ENCODE measurements at regions not wholly inside any gene's neighbourhood (a gene's known extent, or its start where the extent isn't known, plus 50 kb on each side); places are given as distances from the start of the nearest gene placed in this dataset.

DNA sequence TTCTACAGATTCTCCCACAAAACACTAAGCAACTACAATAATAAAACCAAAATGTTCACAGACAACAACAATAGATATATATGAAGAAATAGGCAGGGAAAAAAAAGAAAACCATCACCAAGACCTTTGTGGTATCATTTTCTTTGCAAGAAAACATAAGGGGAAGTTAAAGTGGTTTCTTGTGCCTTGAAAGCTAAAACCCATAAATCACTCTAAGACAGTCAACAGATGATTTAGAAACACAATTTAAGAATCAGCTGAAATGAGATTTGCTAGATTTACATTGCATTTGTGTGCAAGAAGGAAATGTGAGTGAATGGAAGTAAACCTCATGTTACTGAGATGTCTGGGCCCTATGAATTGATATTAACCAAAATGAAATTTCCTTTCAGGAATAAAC lies 1265.4 kb upstream of the GJE1 start:
- no peak overlapping the region for H3K4me3 Mint-ChIP-seq
- H3K36me3 Mint-ChIP-seq, result no peaks in the 10 kb centered on the region
- H3K27ac Mint-ChIP-seq, result no peak overlapping the region
- H3K27me3 Mint-ChIP-seq, result peaks cover 3% of the 10 kb centered on the region
- H3K9me3 Mint-ChIP-seq (ENCODE audit: low read depth), result no peaks in the 10 kb centered on the region
- H3K4me1 Mint-ChIP-seq (ENCODE audit: low read depth), result no peaks in the 10 kb centered on the region

GRCh38 chr6:140858381-140858971 lies 1274.2 kb upstream of the GJE1 start:
- no peak overlapping the region for H3K27ac Mint-ChIP-seq
- no peaks in the 10 kb centered on the region for H3K9me3 Mint-ChIP-seq (ENCODE audit: low read depth)
- H3K36me3 Mint-ChIP-seq, result no peaks in the 10 kb centered on the region
- no peak overlapping the region for H3K4me3 Mint-ChIP-seq
- H3K4me1 Mint-ChIP-seq (ENCODE audit: low read depth), result no peaks in the 10 kb centered on the region
- no peaks in the 10 kb centered on the region for H3K27me3 Mint-ChIP-seq

DNA sequence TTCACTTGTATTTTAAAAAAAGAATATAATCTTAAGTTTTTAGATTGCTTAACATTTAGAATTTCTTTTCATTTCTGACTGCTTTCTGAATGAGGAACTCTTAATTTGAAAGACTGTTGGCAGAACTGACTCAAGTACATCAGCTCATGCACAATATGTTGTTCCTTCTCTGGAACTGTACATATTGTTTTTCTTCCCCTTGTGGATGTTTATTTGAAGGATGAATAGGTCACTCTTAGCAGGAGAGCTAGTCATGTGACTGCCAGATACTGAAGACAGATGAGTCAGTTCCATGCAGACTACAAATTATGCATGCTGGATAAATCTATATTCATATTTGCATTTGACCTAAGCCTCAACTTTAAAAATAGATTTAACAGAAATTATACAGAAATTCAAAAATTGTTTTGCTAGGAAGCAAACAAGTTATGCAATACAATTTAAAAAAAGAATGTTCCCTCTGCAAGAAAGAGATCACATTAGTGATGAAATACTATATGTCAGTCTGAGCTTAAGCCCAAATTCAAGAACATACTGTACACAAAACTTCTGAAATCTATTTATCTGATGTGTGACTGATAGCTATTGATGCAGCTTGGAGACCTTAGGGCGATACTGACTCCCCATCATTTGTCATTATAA lies 1274.9 kb upstream of the GJE1 start:
- Mint-ChIP-seq H3K9me3 (ENCODE audit: low read depth) (no peaks in the 10 kb centered on the region), H3K4me1 (ENCODE audit: low read depth) (no peaks in the 10 kb centered on the region), H3K27me3 (no peaks in the 10 kb centered on the region), H3K36me3 (no peaks in the 10 kb centered on the region), H3K4me3 (no peak overlapping the region), H3K27ac (no peak overlapping the region)

DNA sequence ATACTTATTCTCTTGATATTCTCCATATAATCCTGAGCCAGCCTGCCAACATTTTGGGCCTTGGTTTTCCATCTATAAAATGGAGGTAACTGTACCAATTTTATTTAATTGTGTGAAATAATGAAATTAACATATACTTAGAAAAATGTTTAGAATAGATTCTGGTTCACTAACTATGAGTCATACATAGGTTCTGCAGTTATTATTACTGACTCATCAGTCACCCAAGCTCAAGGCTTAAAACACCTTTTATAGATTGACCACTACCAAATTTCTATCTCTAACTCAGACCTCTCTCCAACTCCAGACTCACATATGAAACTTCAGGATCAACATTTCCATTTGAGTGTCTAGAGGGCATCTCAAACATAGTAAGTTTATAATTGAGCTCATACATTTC lies 1277.2 kb upstream of the GJE1 start:
- H3K27me3 Mint-ChIP-seq, result no peaks in the 10 kb centered on the region
- H3K4me1 Mint-ChIP-seq (ENCODE audit: low read depth), result no peaks in the 10 kb centered on the region
- H3K36me3 Mint-ChIP-seq, result no peaks in the 10 kb centered on the region
- H3K9me3 Mint-ChIP-seq (ENCODE audit: low read depth), result no peaks in the 10 kb centered on the region
- H3K4me3 Mint-ChIP-seq, result no peak overlapping the region
- H3K27ac Mint-ChIP-seq, result no peak overlapping the region

DNA sequence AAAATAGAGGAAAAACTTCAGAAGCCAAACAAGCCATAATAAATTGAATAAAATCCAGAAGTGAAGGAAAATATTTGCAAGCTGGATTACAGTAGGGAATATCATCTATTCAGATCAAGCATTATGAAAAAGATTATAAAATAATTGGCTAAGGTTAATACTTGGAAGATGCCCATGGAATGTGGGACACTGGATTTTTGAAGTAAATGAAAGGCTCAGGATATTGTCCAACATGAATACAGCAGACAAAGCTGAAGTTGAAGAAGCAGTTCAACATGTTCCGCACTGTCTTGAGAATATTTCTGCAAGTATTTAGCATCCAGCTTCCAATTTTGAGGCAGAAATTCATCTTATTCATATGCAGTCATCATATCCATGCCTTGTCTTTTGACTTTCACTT lies 1278.4 kb upstream of the GJE1 start:
- Mint-ChIP-seq H3K27ac (no peak overlapping the region), H3K4me1 (ENCODE audit: low read depth) (no peaks in the 10 kb centered on the region), H3K27me3 (no peaks in the 10 kb centered on the region), H3K9me3 (ENCODE audit: low read depth) (no peaks in the 10 kb centered on the region), H3K4me3 (no peak overlapping the region), H3K36me3 (no peaks in the 10 kb centered on the region)

GRCh38 chr6:140850438-140850837 lies 1282.3 kb upstream of the GJE1 start:
- Mint-ChIP-seq H3K27ac (no peak overlapping the region), H3K9me3 (ENCODE audit: low read depth) (no peaks in the 10 kb centered on the region), H3K27me3 (no peaks in the 10 kb centered on the region), H3K36me3 (no peaks in the 10 kb centered on the region), H3K4me3 (no peak overlapping the region), H3K4me1 (ENCODE audit: low read depth) (no peaks in the 10 kb centered on the region)

DNA sequence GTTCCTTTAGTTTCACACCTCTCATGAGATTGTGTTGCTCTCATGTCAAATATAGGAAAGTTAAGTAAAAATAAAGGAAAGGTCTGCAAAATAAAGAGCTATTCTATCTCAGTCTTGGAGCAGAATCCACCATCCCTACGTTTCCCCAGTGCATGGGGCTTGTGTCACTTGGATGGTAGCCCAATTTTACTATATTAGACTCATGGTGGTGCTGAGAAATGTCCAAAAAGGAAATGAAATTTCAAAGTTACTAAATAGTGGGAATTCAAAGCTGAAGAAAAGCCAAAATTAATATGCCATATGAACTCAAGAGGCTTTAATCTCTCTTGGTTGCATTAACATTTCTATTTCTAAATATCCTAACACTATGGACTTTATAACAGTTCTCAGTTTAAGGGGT lies 1283.3 kb upstream of the GJE1 start:
- H3K27ac Mint-ChIP-seq, result no peak overlapping the region
- H3K9me3 Mint-ChIP-seq (ENCODE audit: low read depth), result no peaks in the 10 kb centered on the region
- H3K27me3 Mint-ChIP-seq, result no peaks in the 10 kb centered on the region
- no peaks in the 10 kb centered on the region for H3K36me3 Mint-ChIP-seq
- no peaks in the 10 kb centered on the region for H3K4me1 Mint-ChIP-seq (ENCODE audit: low read depth)
- H3K4me3 Mint-ChIP-seq, result no peak overlapping the region

DNA sequence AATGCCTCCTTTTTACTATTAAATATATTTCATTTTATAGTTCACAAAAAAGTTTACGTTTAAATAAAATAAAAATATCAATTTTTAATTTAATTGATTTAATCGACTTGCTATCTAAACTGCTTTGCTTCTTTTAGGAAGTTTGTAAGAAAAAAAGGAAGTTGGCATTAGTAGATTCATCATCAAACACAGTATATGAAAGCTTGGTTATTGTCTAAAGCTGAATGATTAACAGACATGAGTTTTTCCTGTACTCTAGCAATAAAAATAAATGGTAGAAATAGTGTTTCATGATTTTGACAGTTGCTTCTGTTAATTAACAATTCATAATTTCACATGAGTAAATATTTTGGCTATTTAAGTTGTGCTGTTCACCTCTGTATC lies 1285.5 kb upstream of the GJE1 start:
- H3K4me1 Mint-ChIP-seq (ENCODE audit: low read depth), result no peaks in the 10 kb centered on the region
- H3K27me3 Mint-ChIP-seq, result no peaks in the 10 kb centered on the region
- no peak overlapping the region for H3K4me3 Mint-ChIP-seq
- H3K9me3 Mint-ChIP-seq (ENCODE audit: low read depth), result no peaks in the 10 kb centered on the region
- no peaks in the 10 kb centered on the region for H3K36me3 Mint-ChIP-seq
- no peak overlapping the region for H3K27ac Mint-ChIP-seq

DNA sequence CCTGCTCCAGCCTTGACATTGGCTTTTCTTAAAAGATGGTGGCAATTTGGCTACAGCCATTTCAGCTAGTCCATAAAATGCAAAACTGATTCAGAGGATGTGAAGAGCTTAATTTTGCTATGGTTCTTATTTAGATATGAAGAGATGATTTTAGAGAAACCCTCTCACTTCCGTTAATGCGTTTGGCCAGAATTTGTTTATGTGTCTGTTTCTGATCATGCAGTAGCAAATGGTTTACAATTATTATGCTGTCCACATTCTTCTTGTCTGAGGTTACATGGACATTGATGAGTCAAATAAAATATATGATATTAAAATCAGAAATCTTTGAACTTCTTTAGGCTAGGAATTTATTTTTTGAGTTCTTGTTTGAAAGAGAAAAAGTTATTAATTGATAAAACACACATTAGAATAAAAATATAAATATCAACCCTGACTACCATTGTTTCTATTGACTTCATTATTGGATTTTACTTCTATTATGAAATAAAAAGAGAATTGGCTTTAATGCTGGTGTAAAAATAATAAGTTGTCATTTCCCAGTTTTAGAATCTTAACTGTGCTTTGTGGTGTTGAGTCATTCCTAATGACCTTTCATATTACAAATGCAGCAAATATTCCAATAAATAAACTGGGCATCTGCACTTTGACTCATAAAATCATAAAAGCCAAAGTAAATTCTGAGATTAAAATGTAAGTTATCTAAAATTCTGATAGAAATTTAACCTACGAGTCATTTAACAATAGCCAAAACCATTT lies 1286.0 kb upstream of the GJE1 start:
- Mint-ChIP-seq H3K36me3 (no peaks in the 10 kb centered on the region), H3K4me3 (no peak overlapping the region), H3K9me3 (ENCODE audit: low read depth) (no peaks in the 10 kb centered on the region), H3K4me1 (ENCODE audit: low read depth) (no peaks in the 10 kb centered on the region), H3K27ac (no peak overlapping the region), H3K27me3 (no peaks in the 10 kb centered on the region)

GRCh38 chr6:140845701-140846100 lies 1287.0 kb upstream of the GJE1 start:
- H3K36me3 Mint-ChIP-seq, result no peaks in the 10 kb centered on the region
- no peaks in the 10 kb centered on the region for H3K27me3 Mint-ChIP-seq
- H3K4me1 Mint-ChIP-seq (ENCODE audit: low read depth), result no peaks in the 10 kb centered on the region
- H3K9me3 Mint-ChIP-seq (ENCODE audit: low read depth), result no peaks in the 10 kb centered on the region
- H3K4me3 Mint-ChIP-seq, result no peak overlapping the region
- H3K27ac Mint-ChIP-seq, result no peak overlapping the region

- no peak overlapping the region for H3K27ac Mint-ChIP-seq
- no peaks in the 10 kb centered on the region for H3K4me1 Mint-ChIP-seq (ENCODE audit: low read depth)
- no peaks in the 10 kb centered on the region for H3K27me3 Mint-ChIP-seq
- H3K4me3 Mint-ChIP-seq, result no peak overlapping the region
- no peaks in the 10 kb centered on the region for H3K9me3 Mint-ChIP-seq (ENCODE audit: low read depth)
- H3K36me3 Mint-ChIP-seq, result no peaks in the 10 kb centered on the region
Observed at GRCh38 chr6:140844167-140844566, 1288.6 kb upstream of the GJE1 start.

GRCh38 chr6:140833408-140833807 lies 1299.3 kb upstream of the GJE1 start:
- Mint-ChIP-seq H3K27ac (no peak overlapping the region), H3K4me1 (ENCODE audit: low read depth) (no peaks in the 10 kb centered on the region), H3K27me3 (peaks cover 4% of the 10 kb centered on the region), H3K36me3 (no peaks in the 10 kb centered on the region), H3K9me3 (ENCODE audit: low read depth) (no peaks in the 10 kb centered on the region), H3K4me3 (no peak overlapping the region)

- no peaks in the 10 kb centered on the region for H3K36me3 Mint-ChIP-seq
- no peaks in the 10 kb centered on the region for H3K4me1 Mint-ChIP-seq (ENCODE audit: low read depth)
- H3K27ac Mint-ChIP-seq, result no peak overlapping the region
- H3K4me3 Mint-ChIP-seq, result no peak overlapping the region
- no peaks in the 10 kb centered on the region for H3K27me3 Mint-ChIP-seq
- H3K9me3 Mint-ChIP-seq (ENCODE audit: low read depth), result no peaks in the 10 kb centered on the region
Observed at GRCh38 chr6:140830666-140831065, 1302.1 kb upstream of the GJE1 start.

DNA sequence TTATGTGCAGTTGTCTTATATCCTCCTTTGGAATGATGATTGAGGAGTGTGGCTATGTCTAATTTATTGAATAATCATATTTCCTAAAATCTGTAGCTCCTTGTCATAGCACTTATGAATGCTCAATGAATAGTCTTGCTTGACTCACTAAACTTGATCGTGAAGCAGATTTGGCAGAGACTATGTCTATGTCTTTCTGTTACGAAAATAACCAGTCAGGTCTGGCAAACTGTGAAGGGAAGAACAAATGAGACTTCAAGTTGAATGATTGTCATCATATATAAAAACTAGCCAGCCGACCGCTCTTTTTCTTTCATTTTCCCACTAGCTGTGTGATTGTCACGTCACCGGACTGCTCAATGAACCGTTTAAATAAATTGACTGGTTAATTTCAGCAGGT lies 1303.9 kb upstream of the GJE1 start:
- Mint-ChIP-seq H3K4me1 (ENCODE audit: low read depth) (no peaks in the 10 kb centered on the region), H3K27me3 (no peaks in the 10 kb centered on the region), H3K9me3 (ENCODE audit: low read depth) (no peaks in the 10 kb centered on the region), H3K36me3 (no peaks in the 10 kb centered on the region), H3K27ac (no peak overlapping the region), H3K4me3 (no peak overlapping the region)

DNA sequence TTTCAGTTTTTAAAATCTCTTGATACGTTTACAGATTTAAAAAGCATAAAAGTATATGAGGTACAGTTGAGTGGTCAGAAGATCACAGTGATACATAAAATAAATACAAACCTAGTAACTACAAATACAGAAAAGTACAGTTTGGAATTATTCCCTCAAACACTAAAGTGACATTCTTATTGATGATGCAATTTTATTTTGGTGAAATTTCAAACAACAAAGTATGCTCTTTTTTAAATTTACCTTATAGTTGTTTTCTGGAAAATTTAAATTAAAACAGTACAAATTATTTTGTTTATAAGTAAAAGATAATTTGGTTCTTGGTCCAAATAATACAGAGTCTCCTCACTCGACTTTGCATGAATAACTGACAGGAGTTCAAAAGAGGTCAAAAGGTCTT lies 1305.1 kb upstream of the GJE1 start:
- Mint-ChIP-seq H3K9me3 (ENCODE audit: low read depth) (no peaks in the 10 kb centered on the region), H3K4me3 (no peak overlapping the region), H3K27ac (no peak overlapping the region), H3K4me1 (ENCODE audit: low read depth) (no peaks in the 10 kb centered on the region), H3K27me3 (no peaks in the 10 kb centered on the region), H3K36me3 (no peaks in the 10 kb centered on the region)

DNA sequence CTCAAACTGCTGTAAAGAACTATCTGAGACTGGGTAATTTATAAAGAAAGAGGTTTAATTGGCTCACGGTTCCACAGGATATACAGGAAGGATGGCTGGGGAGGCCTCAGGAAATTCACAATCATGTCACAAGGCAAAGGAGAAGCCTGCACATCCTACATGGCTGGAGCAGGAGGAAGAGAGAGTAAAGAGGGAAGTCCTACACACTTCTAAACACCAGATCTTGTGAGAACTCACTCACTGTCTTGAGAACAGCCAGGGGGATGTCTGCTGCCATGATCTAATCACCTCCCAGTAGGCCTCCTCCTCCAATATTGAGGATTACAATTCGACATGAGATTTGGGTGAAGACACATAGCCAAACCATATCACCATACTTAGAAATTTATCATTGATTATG lies 1307.0 kb upstream of the GJE1 start:
- Mint-ChIP-seq H3K4me3 (no peak overlapping the region), H3K36me3 (no peaks in the 10 kb centered on the region), H3K9me3 (ENCODE audit: low read depth) (no peaks in the 10 kb centered on the region), H3K27me3 (no peaks in the 10 kb centered on the region), H3K4me1 (ENCODE audit: low read depth) (no peaks in the 10 kb centered on the region), H3K27ac (no peak overlapping the region)
